C4-2B (cell line): ENCODE measurements at regions not wholly inside any gene's neighbourhood (a gene's known extent, or its start where the extent isn't known, plus 50 kb on each side); places are given as distances from the start of the nearest gene placed in this dataset.

ENCODE experiments used
- CTCF ChIP-seq: fragments of 450-650 bp; conservative IDR thresholded peaks from 2 replicates; pipeline ENCODE4 v1.5.1; 2017; ENCODE audit warnings: mild to moderate bottlenecking
- ZFX ChIP-seq: fragments of 450-650 bp; IDR thresholded peaks from 2 replicates; pipeline ENCODE4 v1.6.1; 2017

GRCh38 chr11:104254347-104254746 lies 90.4 kb upstream of the PDGFD start:
- TF ChIP-seq CTCF (peak; percentile 87), ZFX (no peak)
